ENCODE measurements at regions not wholly inside any gene's neighbourhood (a gene's known extent, or its start where the extent isn't known, plus 50 kb on each side); places are given as distances from the start of the nearest gene placed in this dataset.

DNA sequence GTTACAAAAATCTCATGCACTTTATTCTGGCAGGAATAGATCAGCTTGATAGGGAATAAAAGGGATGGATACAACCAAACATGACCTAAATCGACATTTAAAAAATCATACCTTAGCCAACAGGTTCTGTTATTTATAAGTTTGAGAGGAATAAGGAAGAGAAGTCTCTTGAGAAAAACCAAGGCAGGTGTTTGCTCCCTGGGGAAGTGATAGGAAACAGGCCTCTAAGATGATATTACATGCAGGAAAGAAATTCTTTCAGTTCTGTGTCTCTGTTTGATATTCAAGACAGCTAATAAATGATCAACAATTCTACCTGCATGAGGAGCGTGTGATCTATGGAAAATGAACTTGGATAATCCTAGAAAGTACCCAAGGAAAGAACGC, 184.8 kb upstream of the ZEB2 start:
- H3K4me3 Mint-ChIP-seq, result no peak overlapping the region
- POLR2A ChIA-PET, result interaction anchor here (0.6 kb wide), 1 partner anchor 8 kb away, joined by 3 read pairs; no protein-coding TSS in a partner anchor

DNA sequence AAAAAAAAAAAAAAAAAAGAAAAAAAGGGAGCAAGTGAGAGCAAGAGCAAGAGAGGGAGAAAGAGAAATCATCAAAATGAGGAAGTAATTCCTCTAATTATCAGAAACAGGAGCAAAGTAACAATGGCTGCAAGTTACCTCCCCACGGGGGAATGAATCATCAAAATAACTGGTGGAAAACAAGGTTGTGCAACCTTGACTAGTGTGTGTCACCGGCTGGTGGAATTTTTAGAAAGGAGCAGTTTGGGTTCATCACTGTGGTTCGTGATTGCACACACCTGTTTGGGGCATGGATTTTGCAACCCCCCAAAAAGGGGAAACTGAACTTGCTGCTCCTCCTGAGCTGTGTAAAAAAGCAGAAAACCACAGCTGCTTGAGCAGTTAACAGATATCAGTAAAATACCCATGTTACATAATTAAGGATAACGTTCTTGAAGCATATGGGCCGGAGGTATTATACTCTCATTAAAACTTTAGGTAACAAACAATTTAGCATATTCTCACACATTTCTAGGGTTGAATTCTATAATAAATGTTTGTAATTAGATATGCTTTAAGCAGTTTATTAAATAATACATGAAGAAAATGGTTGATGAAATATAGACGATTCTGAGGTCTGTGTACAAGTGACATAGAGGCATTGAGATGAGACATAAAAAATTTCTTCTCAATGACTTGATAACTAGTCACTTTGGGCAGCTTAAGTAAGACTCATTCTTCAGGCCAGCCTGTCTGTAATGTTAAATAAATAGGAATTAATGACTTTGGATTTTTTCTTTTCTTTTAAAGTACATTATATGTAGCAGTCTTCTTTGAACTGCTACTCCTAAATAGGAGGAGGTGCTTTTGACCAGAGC, 184.2 kb upstream of the ZEB2 start:
- no peaks in the 10 kb centered on the region for H3K36me3 Mint-ChIP-seq (ENCODE audit: low read depth)
- TF ChIP-seq, protein P1, sequence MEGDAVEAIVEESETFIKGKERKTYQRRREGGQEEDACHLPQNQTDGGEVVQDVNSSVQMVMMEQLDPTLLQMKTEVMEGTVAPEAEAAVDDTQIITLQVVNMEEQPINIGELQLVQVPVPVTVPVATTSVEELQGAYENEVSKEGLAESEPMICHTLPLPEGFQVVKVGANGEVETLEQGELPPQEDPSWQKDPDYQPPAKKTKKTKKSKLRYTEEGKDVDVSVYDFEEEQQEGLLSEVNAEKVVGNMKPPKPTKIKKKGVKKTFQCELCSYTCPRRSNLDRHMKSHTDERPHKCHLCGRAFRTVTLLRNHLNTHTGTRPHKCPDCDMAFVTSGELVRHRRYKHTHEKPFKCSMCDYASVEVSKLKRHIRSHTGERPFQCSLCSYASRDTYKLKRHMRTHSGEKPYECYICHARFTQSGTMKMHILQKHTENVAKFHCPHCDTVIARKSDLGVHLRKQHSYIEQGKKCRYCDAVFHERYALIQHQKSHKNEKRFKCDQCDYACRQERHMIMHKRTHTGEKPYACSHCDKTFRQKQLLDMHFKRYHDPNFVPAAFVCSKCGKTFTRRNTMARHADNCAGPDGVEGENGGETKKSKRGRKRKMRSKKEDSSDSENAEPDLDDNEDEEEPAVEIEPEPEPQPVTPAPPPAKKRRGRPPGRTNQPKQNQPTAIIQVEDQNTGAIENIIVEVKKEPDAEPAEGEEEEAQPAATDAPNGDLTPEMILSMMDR (IDR thresholded peaks at IDR 0.05), result no peak
- H3K27ac Mint-ChIP-seq, result no peak overlapping the region
- H3K9me3 Mint-ChIP-seq, result no peaks in the 10 kb centered on the region
- H3K27me3 Mint-ChIP-seq, result peaks cover 11% of the 10 kb centered on the region
- CTCF ChIA-PET, result no interaction called here
- ATAC-seq (ENCODE audit: poor library complexity), result no peak
- no peaks in the 10 kb centered on the region for H3K9me3 ChIP-seq (ENCODE audit: control insufficient read depth in 1 of 2, insufficient read depth in 1 of 2, low read length in 2 of 2)
- intact Hi-C loops (cut with DNase I, micrococcal nuclease), result no loop called here
- no peaks in the 10 kb centered on the region for H3K4me1 ChIP-seq (ENCODE audit: insufficient read depth, low read length)
- H3K36me3 ChIP-seq (ENCODE audit: insufficient read depth, low read length), result no peaks in the 10 kb centered on the region
- no peak overlapping the region for H3K27ac ChIP-seq (ENCODE audit: low read depth in 1 of 2, low read length in 2 of 2)
- H3K4me3 Mint-ChIP-seq, result no peak overlapping the region
- POLR2A ChIA-PET, result interaction anchor here (0.6 kb wide), 1 partner anchor 8 kb away, joined by 3 read pairs; no protein-coding TSS in a partner anchor
- H3K4me1 Mint-ChIP-seq (ENCODE audit: low read depth), result no peaks in the 10 kb centered on the region
- H3K27me3 ChIP-seq (ENCODE audit: control insufficient read depth in 1 of 2, insufficient read depth in 2 of 2, low read length in 2 of 2), result no peaks in the 10 kb centered on the region
- peak in 3 of 14 experiments; percentile 42 to 78 (median 67) for DNase-seq
- H3K4me3 ChIP-seq (ENCODE audit: low read length), result no peak overlapping the region

More for the DNA sequence above, 184.8 kb upstream of the ZEB2 start:
- Mint-ChIP-seq H3K27ac (no peak overlapping the region), H3K4me1 (ENCODE audit: low read depth) (no peaks in the 10 kb centered on the region), H3K36me3 (ENCODE audit: low read depth) (no peaks in the 10 kb centered on the region), H3K9me3 (no peaks in the 10 kb centered on the region), H3K27me3 (peaks cover 11% of the 10 kb centered on the region)
- Histone ChIP-seq H3K27ac (ENCODE audit: low read depth in 1 of 2, low read length in 2 of 2) (no peak overlapping the region), H3K9me3 (ENCODE audit: control insufficient read depth in 1 of 2, insufficient read depth in 1 of 2, low read length in 2 of 2) (no peaks in the 10 kb centered on the region), H3K27me3 (ENCODE audit: control insufficient read depth in 1 of 2, insufficient read depth in 2 of 2, low read length in 2 of 2) (no peaks in the 10 kb centered on the region), H3K4me3 (ENCODE audit: low read length) (no peak overlapping the region), H3K36me3 (ENCODE audit: insufficient read depth, low read length) (no peaks in the 10 kb centered on the region), H3K4me1 (ENCODE audit: insufficient read depth, low read length) (no peaks in the 10 kb centered on the region)
- intact Hi-C loops (cut with DNase I, micrococcal nuclease), result no loop called here
- DNase-seq, result no peak
- TF ChIP-seq, protein P1 (IDR thresholded peaks at IDR 0.05), result no peak
- no peak for ATAC-seq (ENCODE audit: poor library complexity)
- CTCF ChIA-PET, result no interaction called here

DNA sequence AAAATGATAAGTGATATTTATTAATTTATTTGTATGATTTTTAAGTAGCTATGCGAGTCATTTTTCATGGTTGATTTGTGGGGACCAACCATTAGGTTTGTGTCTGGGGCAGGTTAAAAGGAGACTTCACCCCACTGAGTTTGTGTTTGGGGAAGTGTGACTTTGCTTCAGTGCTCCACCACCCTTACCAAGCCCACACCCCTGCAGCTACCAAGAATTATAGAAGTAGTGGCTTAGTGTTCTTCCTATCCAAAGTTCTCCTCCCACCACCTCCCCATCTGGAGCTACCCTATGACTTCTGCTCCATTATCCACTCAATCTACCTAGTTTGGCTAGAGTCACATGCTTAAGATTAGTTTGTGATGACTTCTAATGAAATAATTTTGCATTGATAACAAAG, 182.1 kb upstream of the ZEB2 start:
- no peak for ATAC-seq (ENCODE audit: poor library complexity)
- no peaks in the 10 kb centered on the region for H3K27me3 ChIP-seq (ENCODE audit: control insufficient read depth in 1 of 2, insufficient read depth in 2 of 2, low read length in 2 of 2)
- H3K36me3 ChIP-seq (ENCODE audit: insufficient read depth, low read length), result no peaks in the 10 kb centered on the region
- no peaks in the 10 kb centered on the region for H3K9me3 ChIP-seq (ENCODE audit: control insufficient read depth in 1 of 2, insufficient read depth in 1 of 2, low read length in 2 of 2)
- ChIA-PET POLR2A (no interaction called here), CTCF (no interaction called here)
- H3K27me3 Mint-ChIP-seq, result peaks cover 11% of the 10 kb centered on the region
- TF ChIP-seq, protein P1 (IDR thresholded peaks at IDR 0.05), result no peak
- DNase-seq, result peak in 2 of 14 experiments; percentile 31 to 38
- no peaks in the 10 kb centered on the region for H3K9me3 Mint-ChIP-seq
- no peak overlapping the region for H3K4me3 Mint-ChIP-seq
- H3K27ac ChIP-seq (ENCODE audit: low read depth in 1 of 2, low read length in 2 of 2), result no peak overlapping the region
- no peak overlapping the region for H3K27ac Mint-ChIP-seq
- no peaks in the 10 kb centered on the region for H3K4me1 ChIP-seq (ENCODE audit: insufficient read depth, low read length)
- H3K4me3 ChIP-seq (ENCODE audit: low read length), result no peak overlapping the region
- H3K36me3 Mint-ChIP-seq (ENCODE audit: low read depth), result no peaks in the 10 kb centered on the region
- no peaks in the 10 kb centered on the region for H3K4me1 Mint-ChIP-seq (ENCODE audit: low read depth)
- intact Hi-C loops (cut with DNase I, micrococcal nuclease), result no loop called here
